ENCODE measurements at regions not wholly inside any gene's neighbourhood (a gene's known extent, or its start where the extent isn't known, plus 50 kb on each side); places are given as distances from the start of the nearest gene placed in this dataset.
"Not testable (repeated sequence)": the region's sequence is repeated elsewhere in the genome, so short reads cannot be mapped to it uniquely, and the experiment has no call there.

DNA sequence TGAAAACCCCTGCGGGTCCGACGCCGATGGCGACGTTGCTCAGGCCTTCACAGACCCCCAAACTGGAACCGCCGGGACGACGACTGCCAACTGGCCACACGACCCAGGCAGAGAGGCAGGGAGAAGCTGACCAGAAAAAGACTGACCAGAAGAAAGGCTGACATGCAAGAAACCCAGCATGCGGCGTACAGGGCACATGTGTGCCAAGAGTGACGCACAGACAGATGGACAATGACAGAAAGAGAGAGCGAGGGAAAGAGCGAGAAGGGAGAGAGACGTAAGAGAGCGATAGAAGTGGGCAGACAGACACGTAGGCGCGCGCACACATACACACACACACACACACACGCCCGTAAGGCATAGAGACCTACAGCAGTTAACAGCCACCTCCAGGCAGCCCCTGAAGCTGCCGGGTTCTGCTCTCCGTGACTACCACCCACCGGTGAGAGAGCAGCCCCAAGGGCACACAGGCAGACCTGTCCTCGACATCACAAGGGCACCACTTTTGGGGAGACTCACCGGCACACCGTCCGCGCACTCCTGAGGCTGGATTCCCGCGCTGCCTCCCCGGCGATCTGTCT lies 67.2 kb upstream of the ZNF527 start:
- no peak for DNase-seq (ENCODE audit: low read depth)

DNA sequence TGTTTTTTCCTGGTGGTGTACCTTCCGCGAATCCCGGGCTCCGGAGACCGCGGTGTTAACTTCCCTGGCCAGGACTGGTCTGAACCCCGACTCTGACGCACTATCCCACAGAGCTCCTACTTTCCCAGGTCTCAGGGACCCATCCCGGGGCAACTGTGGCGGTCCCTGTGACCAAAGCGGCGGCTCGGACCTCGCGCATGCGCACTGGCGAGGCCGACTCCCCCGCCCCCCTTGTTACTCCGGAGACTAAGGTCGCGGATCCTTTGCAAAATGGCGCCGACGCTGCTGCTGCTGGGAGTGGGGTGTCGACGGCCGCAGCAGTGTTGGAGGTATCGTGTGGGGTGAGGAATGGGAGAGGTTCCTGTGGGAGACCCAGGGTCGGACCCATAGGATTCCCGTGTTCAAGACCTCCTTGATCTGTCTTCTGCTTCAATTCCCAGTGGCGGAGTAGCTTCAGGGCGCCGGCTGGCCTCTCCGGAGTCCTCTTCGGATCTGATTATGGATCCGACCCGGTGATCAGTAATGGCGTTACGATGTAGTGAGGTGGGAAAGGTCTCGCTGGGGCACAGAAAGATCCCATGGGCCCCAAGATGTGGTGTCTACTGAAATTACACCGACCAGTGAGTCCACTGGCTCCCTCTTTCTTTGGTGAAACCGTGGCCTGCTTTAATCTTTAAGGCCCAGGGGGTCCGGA lies 66.6 kb upstream of the ZNF527 start:
- DNase-seq (ENCODE audit: low read depth) = no peak

DNA sequence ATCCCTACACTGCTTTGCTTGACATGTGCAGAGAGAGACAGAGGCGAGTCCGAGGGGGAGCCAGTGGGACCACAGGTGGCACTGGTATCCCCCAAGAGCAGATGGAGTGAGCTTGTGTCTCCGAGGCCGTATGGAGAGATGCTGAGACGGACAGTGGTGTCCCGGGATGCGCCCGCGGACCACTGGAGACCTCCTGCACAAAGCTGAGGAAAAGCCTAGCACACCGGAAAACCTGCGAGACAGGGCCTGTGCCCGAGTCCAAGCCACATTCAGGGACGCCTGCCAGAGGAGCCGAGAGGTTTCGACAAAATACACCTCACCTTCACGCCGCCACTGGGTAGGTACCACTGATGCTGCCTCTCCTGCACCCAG lies 66.0 kb upstream of the ZNF527 start:
- no peak for DNase-seq (ENCODE audit: low read depth)

DNA sequence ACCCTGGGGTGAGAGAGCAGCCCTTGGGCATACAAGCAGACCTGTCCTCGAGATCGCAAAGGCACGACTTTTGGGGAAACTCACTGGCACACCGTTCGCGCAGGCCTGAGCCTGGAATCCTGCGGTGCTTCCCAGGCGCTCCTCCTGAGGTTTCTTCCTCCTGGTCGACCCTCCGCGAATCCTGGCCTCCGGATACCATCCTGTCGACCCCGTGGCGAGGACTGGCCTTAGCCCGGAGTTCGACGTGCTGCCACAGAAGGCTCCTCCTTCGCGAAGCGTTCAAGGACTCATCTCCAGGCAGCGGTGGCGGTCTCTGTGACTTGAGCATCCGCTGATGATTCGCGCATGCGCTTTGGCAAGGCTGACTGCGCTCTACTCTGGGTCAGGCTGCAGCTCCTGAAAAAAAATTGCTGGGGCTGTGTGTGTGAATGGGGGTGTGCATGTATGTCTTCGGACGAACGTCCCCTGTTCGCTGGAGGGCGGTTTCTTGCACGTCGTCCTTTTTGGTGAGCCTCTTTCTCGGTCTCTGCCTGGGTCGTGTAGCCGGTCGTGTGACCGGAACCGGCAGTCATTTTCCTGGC lies 64.4 kb upstream of the ZNF527 start:
- no peak for DNase-seq (ENCODE audit: low read depth)

DNA sequence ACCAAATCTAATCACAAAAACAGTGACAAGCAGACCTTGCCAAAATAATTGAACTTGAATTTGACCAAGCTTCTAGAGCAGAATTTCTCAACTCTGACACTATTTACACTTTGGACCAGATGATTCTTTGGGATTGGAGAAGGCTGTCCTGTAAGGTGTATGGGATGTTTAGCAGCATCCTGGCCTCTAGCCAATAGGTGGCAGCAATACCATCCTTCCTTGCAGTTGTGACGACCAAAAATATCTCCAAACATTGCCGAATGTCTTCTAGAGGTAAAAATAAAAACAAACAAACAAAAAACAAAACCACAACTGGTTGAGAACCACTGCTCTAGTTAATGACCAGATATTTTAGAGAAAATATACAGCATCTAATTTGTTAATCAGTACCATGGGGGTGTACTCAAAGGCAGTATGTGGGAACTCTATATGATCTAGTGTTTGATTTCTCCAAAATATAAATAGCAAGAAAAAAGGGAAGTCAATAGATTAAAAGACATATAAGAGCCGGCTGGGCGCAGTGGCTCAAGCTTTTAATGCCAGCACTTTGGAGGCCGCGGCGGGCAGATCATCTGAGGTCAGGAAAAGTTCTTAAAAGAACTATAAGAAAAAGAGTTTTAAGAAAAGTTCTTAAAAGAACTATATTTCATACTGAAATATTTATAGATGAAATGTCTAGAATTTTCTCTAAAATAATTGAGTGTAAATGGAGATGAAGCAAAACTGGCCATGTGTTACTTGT lies 60.9 kb upstream of the ZNF527 start:
- no peak for DNase-seq (ENCODE audit: low read depth)

DNA sequence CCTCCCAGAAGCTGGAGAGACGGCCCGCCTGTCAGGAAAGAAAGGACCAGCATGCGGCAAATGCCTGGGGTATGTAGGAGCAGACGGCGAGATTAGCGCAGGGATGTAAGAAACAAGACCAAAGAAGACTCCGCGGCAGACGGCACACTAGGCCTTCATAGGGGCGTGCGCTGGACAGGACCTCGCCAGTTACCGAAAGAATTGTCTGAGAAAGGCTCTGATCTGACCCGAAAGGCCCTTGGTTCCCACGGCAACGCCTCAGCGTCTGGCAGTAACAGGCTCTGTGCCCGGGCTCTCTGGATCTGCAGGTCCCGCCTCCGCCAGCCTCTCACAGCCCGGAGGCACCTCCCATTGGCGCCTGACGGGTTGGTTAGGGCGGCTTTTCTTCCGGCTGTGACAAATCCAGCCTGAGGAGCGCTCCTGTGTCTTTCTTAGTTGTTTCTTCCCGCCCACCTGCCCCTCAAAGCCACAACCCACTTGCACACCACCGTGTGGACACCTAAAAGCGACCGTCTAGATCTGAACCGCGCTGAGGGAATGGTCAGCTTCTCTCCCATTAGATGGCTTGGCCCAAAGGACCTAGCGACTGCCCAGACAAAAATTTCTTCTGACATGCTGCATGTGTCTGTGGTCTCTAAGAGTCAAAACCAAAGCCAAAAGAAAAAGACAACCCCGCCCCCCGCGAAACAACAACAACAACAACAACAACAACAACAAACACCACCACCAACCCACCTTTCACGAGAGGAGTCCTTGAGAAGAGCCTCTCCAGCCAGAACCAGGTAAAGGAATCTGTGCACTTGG lies 58.2 kb upstream of the ZNF527 start:
- peak; percentile 22 for DNase-seq (ENCODE audit: low read depth)

DNA sequence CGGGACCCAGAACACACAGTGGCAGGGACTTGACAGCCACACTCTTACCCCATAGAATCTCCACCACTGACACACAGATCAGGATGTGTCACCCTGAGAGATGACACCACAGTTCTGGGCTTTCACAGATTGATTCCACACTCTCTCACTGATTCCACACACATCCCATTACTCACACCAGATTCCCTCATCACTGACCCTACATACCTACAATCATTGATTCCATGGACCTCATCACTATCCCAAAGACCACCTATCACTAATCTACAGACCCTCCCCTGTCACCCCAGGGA lies 57.6 kb upstream of the ZNF527 start:
- DNase-seq (ENCODE audit: low read depth) = no peak

DNA sequence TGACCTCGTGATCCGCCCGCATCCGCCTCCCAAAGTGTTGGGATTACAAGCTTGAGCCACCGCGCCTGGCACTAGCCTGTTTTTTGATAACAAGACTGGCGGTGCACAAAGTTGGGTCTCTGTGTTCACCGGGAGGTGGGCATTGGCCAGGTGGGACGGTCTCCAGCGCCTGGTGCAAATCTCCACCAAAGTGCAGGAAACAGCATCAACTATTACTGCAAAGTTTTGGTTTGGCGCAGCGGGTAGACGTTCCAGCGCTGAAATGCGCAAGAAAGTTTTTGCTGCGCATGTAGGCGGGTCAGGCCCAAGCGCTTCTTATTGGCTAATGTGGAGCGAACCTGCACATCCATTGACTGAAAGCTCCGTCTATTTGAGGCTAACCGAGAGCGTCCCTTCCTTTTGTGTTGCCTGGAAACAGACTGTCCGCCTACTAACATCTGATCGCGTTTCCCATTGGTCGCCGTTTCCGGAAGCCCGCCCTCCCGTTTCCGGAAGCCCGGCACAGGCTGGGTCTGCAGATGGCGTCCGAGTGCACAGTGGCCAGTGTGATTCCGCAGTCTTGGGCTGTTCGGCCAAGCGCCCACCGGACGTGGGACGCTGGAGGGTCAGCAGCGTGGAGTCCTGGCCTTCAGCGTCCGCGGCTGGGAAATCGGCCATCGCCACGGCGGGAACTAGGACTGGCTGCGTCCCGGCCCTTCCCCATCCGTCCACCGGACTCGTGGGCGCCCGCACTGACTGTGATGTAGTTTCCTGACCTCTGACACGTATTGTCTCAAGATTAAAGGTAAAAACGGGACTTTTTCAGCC lies 53.3 kb upstream of the ZNF527 start:
- DNase-seq (ENCODE audit: low read depth) = peak; percentile 98

DNA sequence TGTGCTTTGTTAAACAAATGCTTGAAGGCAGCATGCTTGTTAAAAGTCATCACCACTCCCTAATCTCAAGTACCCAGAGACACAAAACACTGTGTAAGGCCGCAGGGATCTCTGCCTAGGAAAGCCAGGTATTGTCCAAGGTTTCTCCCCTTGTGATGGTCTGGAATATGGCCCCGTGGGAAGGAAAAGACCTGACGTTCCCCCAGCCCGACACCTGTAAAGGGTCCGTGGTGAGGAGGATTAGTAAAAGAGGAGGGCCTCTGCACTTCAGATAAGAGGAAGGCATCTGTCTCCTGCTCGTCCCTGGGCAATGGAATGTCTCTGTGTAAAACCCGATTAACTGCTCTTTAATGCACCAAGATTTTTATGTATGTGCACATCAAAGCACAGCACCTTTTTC lies 49.9 kb upstream of the ZNF527 start:
- DNase-seq (ENCODE audit: low read depth) = not testable (repeated sequence)

Measured in fibroblast of the conjunctiva (primary cell).